GM12864 (cell line): ENCODE measurements at regions not wholly inside any gene's neighbourhood (a gene's known extent, or its start where the extent isn't known, plus 50 kb on each side); places are given as distances from the start of the nearest gene placed in this dataset.

Experiments used
- DNase-seq: peaks from one replicate; pipeline ENCODE4 v3.0.0-alpha.2; 2011; ENCODE audit warnings: low read depth
- H3K4me3 ChIP-seq: 2 replicates; pipeline ENCODE4 v1.5.1; 2011; ENCODE audit warnings: mild to moderate bottlenecking, low read depth, low read length, control low read depth
- TF ChIP-seq, protein P1 (sequence below): IDR thresholded peaks from 2 replicates; pipeline ENCODE4 v1.5.1; 2011; ENCODE audit warnings: low read depth, mild to moderate bottlenecking, moderate library complexity, low read length, control low read depth, inconsistent platforms; ENCODE audit errors: missing control alignments

DNA sequence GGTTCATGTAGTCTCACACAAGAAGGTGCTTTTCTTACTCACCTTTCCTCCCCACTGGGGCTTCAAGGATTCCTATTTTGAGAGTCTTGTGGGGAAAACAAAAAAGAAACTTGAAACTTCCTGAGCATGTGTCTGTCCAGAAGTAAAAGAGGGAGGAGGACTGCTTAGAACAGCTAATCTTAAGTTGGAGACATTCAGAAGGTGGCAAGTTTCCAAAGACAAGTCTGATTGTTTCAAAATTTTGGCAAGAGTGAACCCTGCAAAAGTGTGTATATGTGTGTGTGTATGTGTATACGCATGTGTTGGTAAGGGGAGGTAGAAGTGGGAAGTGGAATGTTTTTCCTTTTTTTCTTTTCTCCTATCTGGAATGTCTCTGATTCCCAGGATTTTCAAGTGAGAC is 189.0 kb upstream of the FRMPD4 start:
- H3K4me3 ChIP-seq: no peak overlapping the region
- TF ChIP-seq, protein P1, sequence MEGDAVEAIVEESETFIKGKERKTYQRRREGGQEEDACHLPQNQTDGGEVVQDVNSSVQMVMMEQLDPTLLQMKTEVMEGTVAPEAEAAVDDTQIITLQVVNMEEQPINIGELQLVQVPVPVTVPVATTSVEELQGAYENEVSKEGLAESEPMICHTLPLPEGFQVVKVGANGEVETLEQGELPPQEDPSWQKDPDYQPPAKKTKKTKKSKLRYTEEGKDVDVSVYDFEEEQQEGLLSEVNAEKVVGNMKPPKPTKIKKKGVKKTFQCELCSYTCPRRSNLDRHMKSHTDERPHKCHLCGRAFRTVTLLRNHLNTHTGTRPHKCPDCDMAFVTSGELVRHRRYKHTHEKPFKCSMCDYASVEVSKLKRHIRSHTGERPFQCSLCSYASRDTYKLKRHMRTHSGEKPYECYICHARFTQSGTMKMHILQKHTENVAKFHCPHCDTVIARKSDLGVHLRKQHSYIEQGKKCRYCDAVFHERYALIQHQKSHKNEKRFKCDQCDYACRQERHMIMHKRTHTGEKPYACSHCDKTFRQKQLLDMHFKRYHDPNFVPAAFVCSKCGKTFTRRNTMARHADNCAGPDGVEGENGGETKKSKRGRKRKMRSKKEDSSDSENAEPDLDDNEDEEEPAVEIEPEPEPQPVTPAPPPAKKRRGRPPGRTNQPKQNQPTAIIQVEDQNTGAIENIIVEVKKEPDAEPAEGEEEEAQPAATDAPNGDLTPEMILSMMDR: no peak
- no peak for DNase-seq

DNA sequence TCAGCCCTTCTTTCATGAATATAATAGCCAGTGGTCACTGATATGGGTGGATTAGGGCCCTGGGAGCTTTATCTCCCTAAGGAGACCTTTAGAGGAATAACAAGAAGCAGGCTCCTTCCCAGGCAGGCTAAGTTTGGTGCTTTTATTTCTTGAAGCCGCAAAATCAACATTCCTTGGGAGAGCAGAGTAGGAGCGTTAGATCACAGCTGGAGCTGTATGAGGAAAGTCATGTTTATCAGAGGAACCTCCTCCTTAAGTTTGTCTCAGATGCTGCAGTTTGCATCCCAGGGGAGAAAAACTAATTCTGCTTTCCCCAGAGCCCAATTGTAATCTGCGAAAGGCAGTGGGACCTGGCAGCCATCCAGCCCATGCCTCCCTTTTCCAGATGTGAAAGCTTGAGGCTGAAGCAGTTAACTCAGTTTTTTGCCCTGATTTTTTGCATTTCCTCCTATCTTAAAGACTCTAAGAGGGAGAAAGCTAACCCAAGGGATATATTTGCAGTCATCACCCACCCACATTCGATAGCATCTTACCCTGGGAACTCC is 186.0 kb upstream of the FRMPD4 start:
- H3K4me3 ChIP-seq: no peak overlapping the region
- DNase-seq: no peak
- TF ChIP-seq, protein P1: no peak

DNA sequence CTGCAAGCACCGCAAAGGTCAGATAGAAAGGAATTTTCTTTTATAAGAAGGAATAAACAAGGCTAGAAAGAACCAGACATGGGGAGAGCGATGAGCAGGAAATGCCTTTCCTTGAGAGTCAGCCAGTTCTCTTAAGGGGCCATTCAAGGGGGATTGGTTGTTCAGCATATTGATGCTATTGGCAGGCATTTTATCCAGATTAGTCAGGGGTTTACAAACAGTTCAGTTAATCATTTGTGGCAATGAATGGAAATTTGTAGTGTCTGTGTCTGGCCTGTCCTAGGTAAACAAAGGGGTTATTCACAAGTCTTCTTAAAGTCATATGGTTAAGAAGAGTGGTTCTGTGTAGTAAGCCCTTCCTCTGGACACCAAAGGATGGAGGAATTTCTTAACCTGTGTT is 184.7 kb upstream of the FRMPD4 start:
- DNase-seq: no peak

DNA sequence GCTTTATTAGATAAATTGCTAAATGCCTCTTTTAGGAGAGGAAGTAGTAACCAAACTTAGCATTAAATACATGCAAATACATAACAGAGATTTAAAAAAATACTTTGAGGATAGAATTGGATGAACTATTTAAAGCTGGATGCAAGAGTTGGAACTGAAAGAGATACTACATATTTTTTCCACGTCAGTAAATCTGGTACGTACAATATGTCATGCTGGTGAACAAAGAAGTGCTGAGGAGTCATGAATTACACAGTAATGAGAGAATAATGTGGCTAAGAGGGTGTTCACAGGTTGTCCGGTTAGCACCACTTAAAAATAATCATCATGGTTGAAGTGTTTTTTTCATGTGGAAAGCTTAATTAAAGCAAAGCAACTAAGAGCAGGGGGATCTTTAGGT is 184.1 kb upstream of the FRMPD4 start:
- TF ChIP-seq, protein P1: no peak
- no peak overlapping the region for H3K4me3 ChIP-seq
- DNase-seq: no peak

More for the DNA sequence above, 184.7 kb upstream of the FRMPD4 start:
- H3K4me3 ChIP-seq: no peak overlapping the region
- TF ChIP-seq, protein P1: no peak

DNA sequence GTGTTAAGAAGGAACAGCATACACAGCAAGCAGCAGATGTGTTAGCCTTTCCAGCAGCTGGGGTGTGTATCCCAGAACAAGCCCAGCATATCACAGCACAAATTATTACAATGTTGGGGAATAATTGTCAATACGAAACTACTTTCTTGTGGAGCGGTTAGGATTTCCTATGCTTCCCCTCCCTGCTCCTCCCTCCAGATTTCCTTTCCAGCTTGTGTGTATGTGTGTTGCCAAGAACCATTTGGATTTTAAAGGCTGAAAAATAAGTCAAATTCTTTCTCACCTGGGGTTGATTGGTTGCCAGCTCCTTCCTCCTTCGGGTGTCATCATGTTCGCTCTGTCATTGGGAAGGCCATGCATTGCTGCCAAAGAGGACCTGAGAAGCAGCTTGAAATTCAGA is 178.2 kb upstream of the FRMPD4 start:
- no peak overlapping the region for H3K4me3 ChIP-seq
- no peak for DNase-seq
- TF ChIP-seq, protein P1: no peak

DNA sequence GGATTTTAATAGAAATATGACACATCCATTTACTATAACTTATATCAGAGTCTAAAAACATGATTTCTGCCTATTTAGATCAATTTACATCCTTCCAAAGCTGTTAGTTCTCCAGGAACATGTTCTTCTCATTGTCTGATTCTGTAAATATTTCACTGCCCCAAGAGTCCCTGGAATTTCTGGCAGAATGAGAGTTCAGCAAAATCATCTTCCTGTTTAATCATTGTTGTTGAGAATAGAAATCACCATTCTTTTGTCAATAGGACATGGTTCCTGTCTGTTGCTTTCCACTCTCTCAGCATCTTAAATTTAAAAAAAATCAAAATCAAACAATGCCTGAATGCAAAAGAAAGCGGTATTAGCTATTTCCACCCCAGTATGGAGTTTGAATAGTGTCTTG is 172.8 kb upstream of the FRMPD4 start:
- TF ChIP-seq, protein P1: no peak
- H3K4me3 ChIP-seq: no peak overlapping the region
- no peak for DNase-seq
